ENCODE measurements at regions not wholly inside any gene's neighbourhood (a gene's known extent, or its start where the extent isn't known, plus 50 kb on each side); places are given as distances from the start of the nearest gene placed in this dataset.

GRCh38 chr20:22745194-22745500 lies 160.8 kb upstream of the FOXA2 start:
- Histone ChIP-seq H3K4me3 (no peak overlapping the region), H3K27ac (ENCODE audit: extremely low read depth, low read depth, low read length) (no peak overlapping the region), H2AFZ (ENCODE audit: low read depth, low read length) (no peak overlapping the region), H3K4me1 (replicated peaks in 1 of 2; ENCODE audit: control insufficient read depth in 2 of 2, insufficient read depth in 2 of 2, low read length in 2 of 2) (no peaks in the 10 kb centered on the region), H3K36me3 (ENCODE audit: control insufficient read depth, insufficient read depth, low read length) (no peaks in the 10 kb centered on the region), H4K20me1 (replicated peaks; ENCODE audit: control insufficient read depth, insufficient read depth, low read length) (no peaks in the 10 kb centered on the region), H3K9ac (ENCODE audit: insufficient read depth in 1 of 2, low read depth in 2 of 2, low read length in 2 of 2) (no peak overlapping the region), H3K9me1 (ENCODE audit: control insufficient read depth, insufficient read depth, low read length) (no peaks in the 10 kb centered on the region), H3K9me3 (replicated peaks; ENCODE audit: control insufficient read depth, insufficient read depth, low read depth, low read length) (no peaks in the 10 kb centered on the region), H3K4me2 (ENCODE audit: insufficient read depth, low read length) (no peak overlapping the region), H3K27me3 (ENCODE audit: control insufficient read depth in 2 of 2, insufficient read depth in 2 of 2, low read length in 2 of 2) (peaks cover 0 to 18% of the 10 kb centered on the region in 2 experiments; a peak in 3 of 5 replicates), H3K79me2 (ENCODE audit: control insufficient read depth, insufficient read depth, low read length) (no peaks in the 10 kb centered on the region)
- 14% methylated on average over 1 of the region's 1 CpG for WGBS (ENCODE audit: insufficient coverage, low coverage, missing lambda C conversion rate)
- DNase-seq (ENCODE audit: extremely low read depth in 1 of 4, low spot score in 3 of 4) (no peak), ATAC-seq (no peak), FAIRE-seq (no peak)
- intact Hi-C loops (cut with micrococcal nuclease) = no loop called here
- POLR2A ChIA-PET = no interaction called here
- CTCF ChIA-PET (ENCODE audit: low intra/inter-chr PET ratio) = no interaction called here
- TF ChIP-seq RBM17 (IDR thresholded peaks at IDR 0.05; ENCODE audit: borderline replicate concordance, low read depth, low read length) (no peak), ZNF253 (CRISPR knock-in tag; conservative IDR thresholded peaks at IDR 0.05) (no peak)
- in situ Hi-C loops (cut with MboI) = no loop called here
- BruUV-seq (replicated peaks) = no TSS peak

- no peak overlapping the region for H3K27ac ChIP-seq (ENCODE audit: extremely low read depth, low read depth, low read length)
- H3K27me3 ChIP-seq (ENCODE audit: control insufficient read depth in 2 of 2, insufficient read depth in 2 of 2, low read length in 2 of 2) = peaks cover 0 to 30% of the 10 kb centered on the region in 2 experiments; a peak in 3 of 5 replicates
- FAIRE-seq (no peak), DNase-seq (ENCODE audit: extremely low read depth in 1 of 4, low spot score in 3 of 4) (no peak), ATAC-seq (no peak)
- H4K20me1 ChIP-seq (replicated peaks; ENCODE audit: control insufficient read depth, insufficient read depth, low read length) = no peaks in the 10 kb centered on the region
- no peak overlapping the region for H3K4me3 ChIP-seq
- H3K4me2 ChIP-seq (ENCODE audit: insufficient read depth, low read length) = no peak overlapping the region
- H3K9me1 ChIP-seq (ENCODE audit: control insufficient read depth, insufficient read depth, low read length) = no peaks in the 10 kb centered on the region
- no peaks in the 10 kb centered on the region for H3K36me3 ChIP-seq (ENCODE audit: control insufficient read depth, insufficient read depth, low read length)
- H3K9me3 ChIP-seq (replicated peaks; ENCODE audit: control insufficient read depth, insufficient read depth, low read depth, low read length) = no peaks in the 10 kb centered on the region
- WGBS (ENCODE audit: insufficient coverage, low coverage, missing lambda C conversion rate) = 4% methylated on average over 5 of the region's 5 CpGs
- ChIA-PET CTCF (ENCODE audit: low intra/inter-chr PET ratio) (no interaction called here), POLR2A (no interaction called here)
- H3K79me2 ChIP-seq (ENCODE audit: control insufficient read depth, insufficient read depth, low read length) = no peaks in the 10 kb centered on the region
- H2AFZ ChIP-seq (ENCODE audit: low read depth, low read length) = no peak overlapping the region
- no peaks in the 10 kb centered on the region for H3K4me1 ChIP-seq (replicated peaks in 1 of 2; ENCODE audit: control insufficient read depth in 2 of 2, insufficient read depth in 2 of 2, low read length in 2 of 2)
- no TSS peak for BruUV-seq (replicated peaks)
- no peak overlapping the region for H3K9ac ChIP-seq (ENCODE audit: insufficient read depth in 1 of 2, low read depth in 2 of 2, low read length in 2 of 2)
- in situ Hi-C loops (cut with MboI) (no loop called here), intact Hi-C loops (cut with micrococcal nuclease) (no loop called here)
- TF ChIP-seq ZNF518B (CRISPR knock-in tag; IDR thresholded peaks at IDR 0.05) (no peak), NKRF (IDR thresholded peaks at IDR 0.05; ENCODE audit: borderline replicate concordance) (no peak)
Measured at GRCh38 chr20:22746957-22747356, 162.6 kb upstream of the FOXA2 start.

Measured in K562 (cell line).